Thymus (tissue), 11 donors: ENCODE measurements at regions not wholly inside any gene's neighbourhood (a gene's known extent, or its start where the extent isn't known, plus 50 kb on each side); places are given as distances from the start of the nearest gene placed in this dataset.

ENCODE experiments used
- DNase-seq, 9 donors: peaks; one replicate each; pipeline ENCODE4 v3.0.0-alpha.2; 2013; ENCODE audit warnings: low spot score in 9 of 9, low read depth in 6 of 9, missing footprints in 1 of 9
- H3K27ac ChIP-seq, 2 donors: one replicate each; pipeline ENCODE4 v1.5.1; 2013; ENCODE audit warnings: control low read depth in 1 of 2, low read depth in 1 of 2, low read length in 1 of 2, mild to moderate bottlenecking in 1 of 2, moderate library complexity in 1 of 2
- H3K27me3 ChIP-seq, 2 donors: one replicate each; pipeline ENCODE4 v1.5.1; 2013; ENCODE audit warnings: low read length in 1 of 2; ENCODE audit not compliant: control insufficient read depth in 2 of 2, insufficient read depth in 1 of 2
- H3K36me3 ChIP-seq, 2 donors: one replicate each; pipeline ENCODE4 v1.5.1; 2013; ENCODE audit warnings: low read length in 1 of 2, mild to moderate bottlenecking in 1 of 2, moderate library complexity in 1 of 2; ENCODE audit not compliant: control insufficient read depth in 2 of 2, insufficient read depth in 2 of 2
- H3K4me1 ChIP-seq, 2 donors: one replicate each; pipeline ENCODE4 v1.5.1; 2013; ENCODE audit warnings: low read length in 2 of 2; ENCODE audit not compliant: control insufficient read depth in 2 of 2, insufficient read depth in 2 of 2
- H3K4me3 ChIP-seq, 2 donors: one replicate each; pipeline ENCODE4 v1.5.1; 2013; ENCODE audit warnings: low read length in 2 of 2, control low read depth in 1 of 2, mild to moderate bottlenecking in 1 of 2
- H3K9me3 ChIP-seq, 2 donors: one replicate each; pipeline ENCODE4 v1.5.1; 2013; ENCODE audit warnings: low read length in 1 of 2, mild to moderate bottlenecking in 1 of 2; ENCODE audit not compliant: control insufficient read depth in 2 of 2, insufficient read depth in 1 of 2
- WGBS: extraction: QIAGEN DNeasy Blood & Tissue Kit; methylation state at CpG from one replicate; pipeline ENCODE4 v1.1.7; 2013; 5-methylcytosine and 5-hydroxymethylcytosine counted together
- donor health status: healthy.

- H3K4me1 ChIP-seq = no peaks in the 10 kb centered on the region
- H3K27ac ChIP-seq = no peak overlapping the region
- no peak overlapping the region for H3K4me3 ChIP-seq
- H3K36me3 ChIP-seq = no peaks in the 10 kb centered on the region
- no peaks in the 10 kb centered on the region for H3K9me3 ChIP-seq
- DNase-seq = peak in 1 of 9 donors; percentile 5
- H3K27me3 ChIP-seq = no peaks in the 10 kb centered on the region
Measured at GRCh38 chr3:132788301-132788671, 66.1 kb upstream of the NPHP3 start.

GRCh38 chr3:132787616-132788300 is 65.5 kb upstream of the NPHP3 start:
- Histone ChIP-seq H3K27ac (no peak overlapping the region), H3K9me3 (no peaks in the 10 kb centered on the region), H3K4me3 (no peak overlapping the region), H3K4me1 (no peaks in the 10 kb centered on the region), H3K27me3 (no peaks in the 10 kb centered on the region), H3K36me3 (no peaks in the 10 kb centered on the region)
- DNase-seq = no peak
- WGBS = 80% methylated on average over 2 of the region's 2 CpGs

GRCh38 chr3:132786890-132787289 is 64.7 kb upstream of the NPHP3 start:
- no peak for DNase-seq
- no peaks in the 10 kb centered on the region for H3K9me3 ChIP-seq
- H3K4me3 ChIP-seq = no peak overlapping the region
- no peaks in the 10 kb centered on the region for H3K27me3 ChIP-seq
- 93% methylated on average over 3 of the region's 3 CpGs for WGBS
- no peaks in the 10 kb centered on the region for H3K36me3 ChIP-seq
- H3K27ac ChIP-seq = no peak overlapping the region
- H3K4me1 ChIP-seq = no peaks in the 10 kb centered on the region

GRCh38 chr3:132785292-132785691 is 63.1 kb upstream of the NPHP3 start:
- WGBS = 77% methylated on average over 3 of the region's 3 CpGs
- no peak overlapping the region for H3K27ac ChIP-seq
- no peaks in the 10 kb centered on the region for H3K4me1 ChIP-seq
- H3K36me3 ChIP-seq = no peaks in the 10 kb centered on the region
- no peak for DNase-seq
- no peaks in the 10 kb centered on the region for H3K9me3 ChIP-seq
- no peaks in the 10 kb centered on the region for H3K27me3 ChIP-seq
- H3K4me3 ChIP-seq = no peak overlapping the region

GRCh38 chr3:132784502-132785025 is 62.4 kb upstream of the NPHP3 start:
- Histone ChIP-seq H3K36me3 (no peaks in the 10 kb centered on the region), H3K9me3 (no peaks in the 10 kb centered on the region), H3K27ac (no peak overlapping the region), H3K27me3 (no peaks in the 10 kb centered on the region), H3K4me1 (no peaks in the 10 kb centered on the region), H3K4me3 (no peak overlapping the region)
- 99% methylated on average over 1 of the region's 1 CpG for WGBS
- no peak for DNase-seq

- Histone ChIP-seq H3K36me3 (no peaks in the 10 kb centered on the region), H3K9me3 (no peaks in the 10 kb centered on the region), H3K27me3 (no peaks in the 10 kb centered on the region), H3K4me3 (no peak overlapping the region), H3K4me1 (no peaks in the 10 kb centered on the region), H3K27ac (no peak overlapping the region)
- DNase-seq = no peak
Measured at GRCh38 chr3:132783152-132783551, 60.9 kb upstream of the NPHP3 start.

- H3K4me1 ChIP-seq = no peaks in the 10 kb centered on the region
- no peak for DNase-seq
- H3K36me3 ChIP-seq = no peaks in the 10 kb centered on the region
- no peak overlapping the region for H3K4me3 ChIP-seq
- H3K27ac ChIP-seq = no peak overlapping the region
- H3K9me3 ChIP-seq = no peaks in the 10 kb centered on the region
- no peaks in the 10 kb centered on the region for H3K27me3 ChIP-seq
- WGBS = 90% methylated on average over 1 of the region's 1 CpG
Measured at GRCh38 chr3:132781922-132782321, 59.7 kb upstream of the NPHP3 start.

GRCh38 chr3:132777171-132777570 is 55.0 kb upstream of the NPHP3 start:
- Histone ChIP-seq H3K9me3 (no peaks in the 10 kb centered on the region), H3K4me1 (no peaks in the 10 kb centered on the region), H3K27me3 (no peaks in the 10 kb centered on the region), H3K4me3 (no peak overlapping the region), H3K27ac (no peak overlapping the region), H3K36me3 (no peaks in the 10 kb centered on the region)
- WGBS = 81% methylated on average over 3 of the region's 3 CpGs
- DNase-seq = no peak

- no peaks in the 10 kb centered on the region for H3K27me3 ChIP-seq
- H3K27ac ChIP-seq = no peak overlapping the region
- no peaks in the 10 kb centered on the region for H3K36me3 ChIP-seq
- DNase-seq = no peak
- H3K4me3 ChIP-seq = no peak overlapping the region
- H3K4me1 ChIP-seq = no peaks in the 10 kb centered on the region
- WGBS = 84% methylated on average over 2 of the region's 2 CpGs
- H3K9me3 ChIP-seq = no peaks in the 10 kb centered on the region
Measured at GRCh38 chr3:132773071-132773619, 50.9 kb upstream of the NPHP3 start.
